ENCODE measurements at regions not wholly inside any gene's neighbourhood (a gene's known extent, or its start where the extent isn't known, plus 50 kb on each side); places are given as distances from the start of the nearest gene placed in this dataset.

GRCh38 chr12:33012226-33012625 is 115.6 kb upstream of the PKP2 start:
- TF ChIP-seq RAD21 (conservative IDR thresholded peaks at IDR 0.05 in 1 of 2, IDR thresholded peaks at IDR 0.05 in 1 of 2) (no peak), MAX (IDR thresholded peaks at IDR 0.05) (no peak), EP300 (IDR thresholded peaks at IDR 0.05) (no peak), CTCF (IDR thresholded peaks at IDR 0.05) (no peak), REST (IDR thresholded peaks at IDR 0.05) (no peak), GATA3 (IDR thresholded peaks at IDR 0.05; ENCODE audit: borderline replicate concordance) (no peak), NR3C1 (IDR thresholded peaks at IDR 0.05) (no peak), CHD4 (IDR thresholded peaks at IDR 0.05; ENCODE audit: borderline replicate concordance) (no peak), POLR2A (IDR thresholded peaks at IDR 0.05; ENCODE audit: low read length) (no peak), NFE2L2 (conservative IDR thresholded peaks at IDR 0.05; ENCODE audit: low read length) (no peak)
